Left cardiac atrium (tissue), 4 donors: ENCODE measurements at regions not wholly inside any gene's neighbourhood (a gene's known extent, or its start where the extent isn't known, plus 50 kb on each side); places are given as distances from the start of the nearest gene placed in this dataset.

ENCODE experiments used
- ATAC-seq, 2 donors: fragments of 200-7000 bp; cut with Tn5 transposase; one replicate each; pipeline ENCODE4 v1.9.1; 2020; ENCODE audit warnings: mild to moderate bottlenecking in 2 of 2, moderate library complexity in 2 of 2
- DNase-seq: peaks from one replicate; pipeline ENCODE4 v3.0.0-alpha.2; 2020
- intact Hi-C, 2 donors: fragments of 100-400 bp; cut with DNase I; formaldehyde crosslinking; loops; one replicate each; pipeline versions ENCODE4 v1.14.1 to v1.15.1; 2022 to 2023
- donor health status: DM: no; HTN: yes; CAD: no.
- donor health status: DM: no; HTN: yes; CAD: no; lungs with severe emphysema.
- donor health status: DM: yes; HTN: yes; CAD: no.
- donor health status: Dilated cardiomyopathy.

GRCh38 chr11:112901924-112902323 lies 59.3 kb upstream of the NCAM1 start:
- ATAC-seq (no peak), DNase-seq (no peak)
- intact Hi-C loops: no loop called here

- DNase-seq (no peak), ATAC-seq (peak in 1 of 2 donors; percentile 50)
- intact Hi-C loops: no loop called here
These were observed 58.7 kb upstream of the NCAM1 start for GRCh38 chr11:112902361-112903011.

GRCh38 chr11:112903340-112903739 lies 57.9 kb upstream of the NCAM1 start:
- ATAC-seq (no peak), DNase-seq (no peak)
- intact Hi-C loops: no loop called here

- intact Hi-C loops: no loop called here
- ATAC-seq (no peak), DNase-seq (no peak)
These were observed 50.1 kb upstream of the NCAM1 start for GRCh38 chr11:112911124-112911523.
